SU-DHL-6 (cell line): ENCODE measurements at regions not wholly inside any gene's neighbourhood (a gene's known extent, or its start where the extent isn't known, plus 50 kb on each side); places are given as distances from the start of the nearest gene placed in this dataset.

ENCODE experiments used
- H2AFZ ChIP-seq: fragments of 200-600 bp; sonication (generic); 2 replicates; pipeline ENCODE4 v1.6.1; 2014; ENCODE audit warnings: low read depth, mild to moderate bottlenecking, moderate library complexity, mixed read lengths, antibody characterized with exemption, low read length; ENCODE audit not compliant: severe bottlenecking
- H3F3A ChIP-seq: fragments of 200-600 bp; shearing (Covaris generic); 2 replicates; pipeline ENCODE4 v1.6.0; 2016; ENCODE audit warnings: antibody characterized with exemption, mild to moderate bottlenecking; ENCODE audit not compliant: insufficient read depth
- H3K27ac ChIP-seq: fragments of 200-600 bp; sonication (generic); 2 replicates; pipeline ENCODE4 v1.5.1; 2016; ENCODE audit warnings: low read depth, mild to moderate bottlenecking, low read length, moderate library complexity, mixed read lengths
- H3K27me3 ChIP-seq: fragments of 200-600 bp; sonication (generic), shearing (Covaris generic); 2 replicates; pipeline ENCODE4 v1.6.0; 2014; ENCODE audit warnings: mild to moderate bottlenecking, low read length
- H3K36me3 ChIP-seq: fragments of 200-600 bp; sonication (generic); 2 replicates; pipeline ENCODE4 v1.6.1; 2014; ENCODE audit warnings: mild to moderate bottlenecking, low read length, mixed read lengths
- H3K4me2 ChIP-seq: fragments of 300-600, 200-600 bp; shearing (Covaris generic), sonication (generic); 2 replicates; pipeline ENCODE4 v1.6.0; 2014; ENCODE audit warnings: low read length, low read depth, mild to moderate bottlenecking; ENCODE audit not compliant: poor library complexity, severe bottlenecking
- H3K4me3 ChIP-seq: fragments of 200-600 bp; sonication (generic); 2 replicates; pipeline ENCODE4 v1.5.1; 2014; ENCODE audit warnings: antibody characterized with exemption, low read length, mild to moderate bottlenecking, mixed read lengths; ENCODE audit not compliant: insufficient read depth, poor library complexity, severe bottlenecking
- H3K79me2 ChIP-seq: fragments of 200-600 bp; sonication (generic); 2 replicates; pipeline ENCODE4 v1.6.1; 2014; ENCODE audit warnings: mild to moderate bottlenecking, low read length, moderate library complexity; ENCODE audit not compliant: insufficient read depth
- H3K9ac ChIP-seq: fragments of 200-600 bp; sonication (generic); 2 replicates; pipeline ENCODE4 v1.7.0; 2014; ENCODE audit warnings: mild to moderate bottlenecking, low read length
- H3K9me2 ChIP-seq: fragments of 200-600 bp; sonication (generic); replicated peaks from 2 replicates; pipeline ENCODE4 v1.6.1; 2014; ENCODE audit warnings: low read length; ENCODE audit not compliant: insufficient read depth
- H3K9me3 ChIP-seq: fragments of 200-600 bp; sonication (generic); 2 replicates; pipeline ENCODE4 v1.6.1; 2014; ENCODE audit warnings: low read length, mixed read lengths; ENCODE audit not compliant: insufficient read depth
- H4K20me1 ChIP-seq: fragments of 200-600 bp; sonication (generic); 2 replicates; pipeline ENCODE4 v1.6.1; 2014; ENCODE audit warnings: low read depth, mild to moderate bottlenecking, antibody characterized with exemption, low read length, moderate library complexity, mixed read lengths
- EZH2phosphoT487 ChIP-seq: fragments of 200-600 bp; sonication (generic), shearing (Covaris generic); conservative IDR thresholded peaks from 2 replicates; pipeline ENCODE4 v1.6.1; 2018; ENCODE audit warnings: mild to moderate bottlenecking, antibody characterized with exemption, low read length, moderate library complexity, mixed read lengths
- TF ChIP-seq, protein P1 (sequence below): fragments of 200-600 bp; sonication (generic); IDR thresholded peaks from one replicate; pipeline ENCODE4 v1.5.1; 2017; ENCODE audit warnings: antibody characterized with exemption, mild to moderate bottlenecking, low read length, moderate library complexity; ENCODE audit not compliant: insufficient read depth, poor library complexity, severe bottlenecking

DNA sequence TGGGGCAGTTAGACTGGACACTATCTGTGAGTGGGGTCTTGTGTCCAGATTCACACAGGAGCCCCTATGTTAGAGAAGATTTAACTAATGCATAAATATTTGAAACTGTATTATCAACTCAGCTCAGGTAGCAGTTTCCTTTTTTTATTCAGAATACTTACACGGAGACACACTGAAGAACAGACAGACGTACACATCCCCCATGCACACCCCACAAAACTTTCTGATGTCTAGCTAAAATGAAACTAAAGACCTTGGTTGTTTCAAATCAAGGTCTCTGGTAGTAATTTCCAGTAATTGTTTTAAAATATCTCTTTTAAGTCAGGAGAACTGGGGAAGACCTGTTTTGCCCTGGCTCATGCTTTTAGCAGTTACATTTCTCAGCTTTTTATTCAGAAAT is 55.7 kb upstream of the PRKCQ start:
- H3K36me3 ChIP-seq: no peaks in the 10 kb centered on the region
- H3K27me3 ChIP-seq: peaks cover 2% of the 10 kb centered on the region; the same call in 1 of the 2 replicates
- TF ChIP-seq, protein P1, sequence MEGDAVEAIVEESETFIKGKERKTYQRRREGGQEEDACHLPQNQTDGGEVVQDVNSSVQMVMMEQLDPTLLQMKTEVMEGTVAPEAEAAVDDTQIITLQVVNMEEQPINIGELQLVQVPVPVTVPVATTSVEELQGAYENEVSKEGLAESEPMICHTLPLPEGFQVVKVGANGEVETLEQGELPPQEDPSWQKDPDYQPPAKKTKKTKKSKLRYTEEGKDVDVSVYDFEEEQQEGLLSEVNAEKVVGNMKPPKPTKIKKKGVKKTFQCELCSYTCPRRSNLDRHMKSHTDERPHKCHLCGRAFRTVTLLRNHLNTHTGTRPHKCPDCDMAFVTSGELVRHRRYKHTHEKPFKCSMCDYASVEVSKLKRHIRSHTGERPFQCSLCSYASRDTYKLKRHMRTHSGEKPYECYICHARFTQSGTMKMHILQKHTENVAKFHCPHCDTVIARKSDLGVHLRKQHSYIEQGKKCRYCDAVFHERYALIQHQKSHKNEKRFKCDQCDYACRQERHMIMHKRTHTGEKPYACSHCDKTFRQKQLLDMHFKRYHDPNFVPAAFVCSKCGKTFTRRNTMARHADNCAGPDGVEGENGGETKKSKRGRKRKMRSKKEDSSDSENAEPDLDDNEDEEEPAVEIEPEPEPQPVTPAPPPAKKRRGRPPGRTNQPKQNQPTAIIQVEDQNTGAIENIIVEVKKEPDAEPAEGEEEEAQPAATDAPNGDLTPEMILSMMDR: no peak
- no peak for TF ChIP-seq EZH2phosphoT487

More for the DNA sequence above, 55.7 kb upstream of the PRKCQ start:
- Histone ChIP-seq H2AFZ (no peak overlapping the region), H3F3A (no peaks in the 10 kb centered on the region), H3K9me2 (no peaks in the 10 kb centered on the region), H3K79me2 (no peaks in the 10 kb centered on the region), H3K4me3 (no peak overlapping the region), H3K9ac (no peak overlapping the region), H3K27ac (no peak overlapping the region), H3K4me2 (no peak overlapping the region), H4K20me1 (no peaks in the 10 kb centered on the region), H3K9me3 (no peaks in the 10 kb centered on the region)
